GM06990 (cell line): ENCODE measurements at regions not wholly inside any gene's neighbourhood (a gene's known extent, or its start where the extent isn't known, plus 50 kb on each side); places are given as distances from the start of the nearest gene placed in this dataset.

Source experiments
- DNase-seq: peaks from one replicate; pipeline ENCODE4 v3.0.0-alpha.2; 2011; ENCODE audit not compliant: insufficient read length; ENCODE audit errors: extremely low read depth
- H3K27me3 ChIP-seq: replicated peaks from 2 replicates; pipeline ENCODE4 v1.6.0; 2011; ENCODE audit warnings: low read length; ENCODE audit not compliant: control insufficient read depth, insufficient read depth
- H3K36me3 ChIP-seq: 2 replicates; pipeline ENCODE4 v1.5.1; 2011; ENCODE audit warnings: low read length; ENCODE audit not compliant: control insufficient read depth, insufficient read depth
- H3K4me3 ChIP-seq: replicated peaks from 2 replicates; pipeline ENCODE4 v1.5.1; 2011; ENCODE audit warnings: low read depth, mild to moderate bottlenecking, control low read depth, low read length
- CTCF ChIP-seq: IDR thresholded peaks from 2 replicates; pipeline ENCODE4 v1.5.1; 2011; ENCODE audit warnings: low read length, control low read depth, mild to moderate bottlenecking, inconsistent platforms; ENCODE audit not compliant: insufficient read depth, poor library complexity, severe bottlenecking

GRCh38 chr6:47162793-47163192, 120.7 kb upstream of the ADGRF1 start:
- no peak for TF ChIP-seq CTCF
- H3K4me3 ChIP-seq: no peak overlapping the region
- no peaks in the 10 kb centered on the region for H3K36me3 ChIP-seq
- no peaks in the 10 kb centered on the region for H3K27me3 ChIP-seq
- DNase-seq: no peak

- Histone ChIP-seq H3K27me3 (no peaks in the 10 kb centered on the region), H3K36me3 (no peaks in the 10 kb centered on the region), H3K4me3 (no peak overlapping the region)
- no peak for TF ChIP-seq CTCF
- no peak for DNase-seq
Observed at GRCh38 chr6:47162231-47162630, 120.1 kb upstream of the ADGRF1 start.

- TF ChIP-seq CTCF: no peak
- no peaks in the 10 kb centered on the region for H3K36me3 ChIP-seq
- H3K27me3 ChIP-seq: no peaks in the 10 kb centered on the region
- no peak overlapping the region for H3K4me3 ChIP-seq
- DNase-seq: no peak
Observed at GRCh38 chr6:47161176-47161687, 119.1 kb upstream of the ADGRF1 start.

GRCh38 chr6:47160702-47161101, 118.6 kb upstream of the ADGRF1 start:
- Histone ChIP-seq H3K4me3 (no peak overlapping the region), H3K36me3 (no peaks in the 10 kb centered on the region), H3K27me3 (no peaks in the 10 kb centered on the region)
- DNase-seq: no peak
- TF ChIP-seq CTCF: no peak

GRCh38 chr6:47159763-47160162, 117.6 kb upstream of the ADGRF1 start:
- DNase-seq: no peak
- Histone ChIP-seq H3K27me3 (no peaks in the 10 kb centered on the region), H3K36me3 (no peaks in the 10 kb centered on the region), H3K4me3 (no peak overlapping the region)
- TF ChIP-seq CTCF: no peak

- no peak overlapping the region for H3K4me3 ChIP-seq
- no peak for DNase-seq
- no peaks in the 10 kb centered on the region for H3K36me3 ChIP-seq
- TF ChIP-seq CTCF: no peak
- H3K27me3 ChIP-seq: no peaks in the 10 kb centered on the region
Observed at GRCh38 chr6:47157653-47158219, 115.6 kb upstream of the ADGRF1 start.
